HL-60 (cell line): ENCODE measurements at regions not wholly inside any gene's neighbourhood (a gene's known extent, or its start where the extent isn't known, plus 50 kb on each side); places are given as distances from the start of the nearest gene placed in this dataset.

Experiments used
- TF ChIP-seq, protein P1 (sequence below): IDR thresholded peaks from one replicate; pipeline ENCODE4 v1.5.1; 2011; ENCODE audit warnings: low read length, control low read depth, inconsistent platforms; ENCODE audit not compliant: insufficient read depth
- TF ChIP-seq, protein P2 (sequence below): IDR thresholded peaks from 2 replicates; pipeline ENCODE4 v1.6.1; 2012; ENCODE audit warnings: low read depth; ENCODE audit not compliant: insufficient replicate concordance

DNA sequence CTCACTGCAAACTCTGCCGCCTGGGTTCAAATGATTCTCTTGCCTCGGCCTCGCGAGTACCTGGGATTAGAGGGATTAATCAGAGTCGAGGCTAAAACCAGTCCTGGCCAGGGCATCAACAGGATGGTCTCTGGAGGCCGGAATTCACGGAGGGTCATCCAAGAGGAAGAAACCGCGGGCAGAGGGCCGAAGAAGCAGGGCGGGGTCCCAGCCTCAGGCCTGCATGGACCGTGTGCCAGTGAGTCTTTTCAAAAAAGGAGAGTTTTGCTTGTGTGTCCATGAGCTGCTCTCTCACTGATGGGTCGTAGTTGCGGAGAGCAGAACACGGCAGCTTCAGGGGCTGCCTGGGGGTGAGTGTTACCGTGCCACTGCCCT, 295.1 kb upstream of the ZNF337 start:
- TF ChIP-seq, protein P1, sequence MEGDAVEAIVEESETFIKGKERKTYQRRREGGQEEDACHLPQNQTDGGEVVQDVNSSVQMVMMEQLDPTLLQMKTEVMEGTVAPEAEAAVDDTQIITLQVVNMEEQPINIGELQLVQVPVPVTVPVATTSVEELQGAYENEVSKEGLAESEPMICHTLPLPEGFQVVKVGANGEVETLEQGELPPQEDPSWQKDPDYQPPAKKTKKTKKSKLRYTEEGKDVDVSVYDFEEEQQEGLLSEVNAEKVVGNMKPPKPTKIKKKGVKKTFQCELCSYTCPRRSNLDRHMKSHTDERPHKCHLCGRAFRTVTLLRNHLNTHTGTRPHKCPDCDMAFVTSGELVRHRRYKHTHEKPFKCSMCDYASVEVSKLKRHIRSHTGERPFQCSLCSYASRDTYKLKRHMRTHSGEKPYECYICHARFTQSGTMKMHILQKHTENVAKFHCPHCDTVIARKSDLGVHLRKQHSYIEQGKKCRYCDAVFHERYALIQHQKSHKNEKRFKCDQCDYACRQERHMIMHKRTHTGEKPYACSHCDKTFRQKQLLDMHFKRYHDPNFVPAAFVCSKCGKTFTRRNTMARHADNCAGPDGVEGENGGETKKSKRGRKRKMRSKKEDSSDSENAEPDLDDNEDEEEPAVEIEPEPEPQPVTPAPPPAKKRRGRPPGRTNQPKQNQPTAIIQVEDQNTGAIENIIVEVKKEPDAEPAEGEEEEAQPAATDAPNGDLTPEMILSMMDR = no peak
- TF ChIP-seq, protein P2, sequence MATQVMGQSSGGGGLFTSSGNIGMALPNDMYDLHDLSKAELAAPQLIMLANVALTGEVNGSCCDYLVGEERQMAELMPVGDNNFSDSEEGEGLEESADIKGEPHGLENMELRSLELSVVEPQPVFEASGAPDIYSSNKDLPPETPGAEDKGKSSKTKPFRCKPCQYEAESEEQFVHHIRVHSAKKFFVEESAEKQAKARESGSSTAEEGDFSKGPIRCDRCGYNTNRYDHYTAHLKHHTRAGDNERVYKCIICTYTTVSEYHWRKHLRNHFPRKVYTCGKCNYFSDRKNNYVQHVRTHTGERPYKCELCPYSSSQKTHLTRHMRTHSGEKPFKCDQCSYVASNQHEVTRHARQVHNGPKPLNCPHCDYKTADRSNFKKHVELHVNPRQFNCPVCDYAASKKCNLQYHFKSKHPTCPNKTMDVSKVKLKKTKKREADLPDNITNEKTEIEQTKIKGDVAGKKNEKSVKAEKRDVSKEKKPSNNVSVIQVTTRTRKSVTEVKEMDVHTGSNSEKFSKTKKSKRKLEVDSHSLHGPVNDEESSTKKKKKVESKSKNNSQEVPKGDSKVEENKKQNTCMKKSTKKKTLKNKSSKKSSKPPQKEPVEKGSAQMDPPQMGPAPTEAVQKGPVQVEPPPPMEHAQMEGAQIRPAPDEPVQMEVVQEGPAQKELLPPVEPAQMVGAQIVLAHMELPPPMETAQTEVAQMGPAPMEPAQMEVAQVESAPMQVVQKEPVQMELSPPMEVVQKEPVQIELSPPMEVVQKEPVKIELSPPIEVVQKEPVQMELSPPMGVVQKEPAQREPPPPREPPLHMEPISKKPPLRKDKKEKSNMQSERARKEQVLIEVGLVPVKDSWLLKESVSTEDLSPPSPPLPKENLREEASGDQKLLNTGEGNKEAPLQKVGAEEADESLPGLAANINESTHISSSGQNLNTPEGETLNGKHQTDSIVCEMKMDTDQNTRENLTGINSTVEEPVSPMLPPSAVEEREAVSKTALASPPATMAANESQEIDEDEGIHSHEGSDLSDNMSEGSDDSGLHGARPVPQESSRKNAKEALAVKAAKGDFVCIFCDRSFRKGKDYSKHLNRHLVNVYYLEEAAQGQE = no peak
